ENCODE measurements at regions not wholly inside any gene's neighbourhood (a gene's known extent, or its start where the extent isn't known, plus 50 kb on each side); places are given as distances from the start of the nearest gene placed in this dataset.

DNA sequence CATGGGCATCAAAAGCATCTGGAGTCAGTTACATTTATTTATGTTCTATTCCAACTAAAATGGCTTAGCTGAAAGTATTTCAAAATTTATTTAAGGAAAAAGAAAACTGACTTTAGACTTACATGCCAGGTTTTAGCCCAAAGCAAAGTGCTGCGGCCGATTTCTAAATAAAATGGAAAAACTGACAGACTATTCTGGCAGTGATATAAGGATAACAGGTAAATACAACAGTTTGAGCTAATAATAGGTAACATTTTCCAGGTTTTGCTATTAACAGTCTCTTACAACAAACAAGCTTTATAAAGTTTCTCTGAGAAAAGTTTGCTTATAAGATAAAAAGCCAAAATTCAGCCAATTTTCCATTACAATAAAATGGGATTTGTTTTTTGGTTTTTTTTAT is 937.2 kb upstream of the FLRT2 start (continued):
- TF ChIP-seq ZNF146 (tag by site-specific recombination; IDR thresholded peaks at IDR 0.05) (no peak), RBAK (tag by site-specific recombination; IDR thresholded peaks at IDR 0.05) (no peak)

DNA sequence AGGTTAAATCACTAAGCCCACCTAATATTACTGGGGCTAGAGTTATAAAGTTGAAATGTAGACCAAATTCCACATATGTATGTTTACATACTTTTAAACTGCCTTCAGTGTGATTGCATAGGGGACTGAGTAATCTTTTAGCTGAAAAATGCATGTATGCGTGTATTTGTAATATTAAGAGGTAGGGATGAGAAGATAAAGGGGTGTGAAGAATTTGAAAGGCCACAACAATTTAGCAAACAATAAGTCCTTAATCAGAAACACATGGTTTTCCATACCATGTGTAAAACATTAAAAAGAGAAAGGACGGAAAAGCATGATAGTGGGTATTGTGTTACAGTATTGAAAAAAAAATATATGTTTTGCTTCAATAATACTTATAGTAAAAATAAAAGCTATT is 919.9 kb upstream of the FLRT2 start:
- H3K27ac ChIP-seq (ENCODE audit: extremely low read depth, low read depth, low read length), result no peak overlapping the region
- H3K9me3 ChIP-seq (ENCODE audit: control insufficient read depth, insufficient read depth, low read depth, low read length), result no peaks in the 10 kb centered on the region
- TF ChIP-seq, protein P1, sequence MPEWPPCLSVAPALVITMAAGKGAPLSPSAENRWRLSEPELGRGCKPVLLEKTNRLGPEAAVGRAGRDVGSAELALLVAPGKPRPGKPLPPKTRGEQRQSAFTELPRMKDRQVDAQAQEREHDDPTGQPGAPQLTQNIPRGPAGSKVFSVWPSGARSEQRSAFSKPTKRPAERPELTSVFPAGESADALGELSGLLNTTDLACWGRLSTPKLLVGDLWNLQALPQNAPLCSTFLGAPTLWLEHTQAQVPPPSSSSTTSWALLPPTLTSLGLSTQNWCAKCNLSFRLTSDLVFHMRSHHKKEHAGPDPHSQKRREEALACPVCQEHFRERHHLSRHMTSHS (tag by site-specific recombination; IDR thresholded peaks at IDR 0.05), result no peak
- no peaks in the 10 kb centered on the region for H3K36me3 ChIP-seq (ENCODE audit: control insufficient read depth in 2 of 2, insufficient read depth in 1 of 2, low read length in 2 of 2)
- ChIA-PET POLR2A (no interaction called here), CTCF (no interaction called here)
- no peaks in the 10 kb centered on the region for H3K4me1 ChIP-seq (ENCODE audit: control insufficient read depth, insufficient read depth, low read length)
- no peak overlapping the region for H3K4me3 ChIP-seq (ENCODE audit: low read depth, low read length)

DNA sequence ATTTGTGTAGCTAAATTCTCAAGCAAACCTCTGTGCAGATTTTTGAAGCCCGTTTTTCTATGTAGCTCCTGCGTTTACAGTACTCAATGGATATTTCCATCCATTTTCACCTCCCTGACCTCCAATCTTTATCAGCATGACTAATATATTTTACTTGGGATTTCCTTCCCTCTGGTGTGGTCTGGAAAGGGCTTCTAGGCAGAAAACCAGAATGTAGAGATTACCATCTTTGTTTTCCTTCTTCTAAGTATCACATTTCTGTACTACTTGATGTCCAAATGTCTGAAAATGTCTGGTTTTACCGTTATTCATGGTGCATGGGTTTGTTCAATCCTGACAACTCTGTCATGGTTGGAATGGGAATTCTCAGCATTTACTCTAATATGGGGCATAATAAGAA is 907.6 kb upstream of the FLRT2 start:
- Histone ChIP-seq H3K9me3 (ENCODE audit: control insufficient read depth, insufficient read depth, low read depth, low read length) (no peaks in the 10 kb centered on the region), H3K4me1 (ENCODE audit: control insufficient read depth, insufficient read depth, low read length) (no peaks in the 10 kb centered on the region), H3K27ac (ENCODE audit: extremely low read depth, low read depth, low read length) (no peak overlapping the region), H3K4me3 (ENCODE audit: low read depth, low read length) (no peak overlapping the region), H3K36me3 (ENCODE audit: control insufficient read depth in 2 of 2, insufficient read depth in 1 of 2, low read length in 2 of 2) (no peaks in the 10 kb centered on the region)
- ChIA-PET CTCF (no interaction called here), POLR2A (no interaction called here)
- TF ChIP-seq SCRT1 (tag by site-specific recombination; IDR thresholded peaks at IDR 0.05; ENCODE audit: borderline replicate concordance), result no peak
- TF ChIP-seq TCF7L2 (IDR thresholded peaks at IDR 0.05; ENCODE audit: borderline replicate concordance, low read depth, low read length), result no peak
- TF ChIP-seq ZNF140 (tag by site-specific recombination; IDR thresholded peaks at IDR 0.05), result no peak
- no peak for TF ChIP-seq ZBTB8A (tag by site-specific recombination; IDR thresholded peaks at IDR 0.05)

DNA sequence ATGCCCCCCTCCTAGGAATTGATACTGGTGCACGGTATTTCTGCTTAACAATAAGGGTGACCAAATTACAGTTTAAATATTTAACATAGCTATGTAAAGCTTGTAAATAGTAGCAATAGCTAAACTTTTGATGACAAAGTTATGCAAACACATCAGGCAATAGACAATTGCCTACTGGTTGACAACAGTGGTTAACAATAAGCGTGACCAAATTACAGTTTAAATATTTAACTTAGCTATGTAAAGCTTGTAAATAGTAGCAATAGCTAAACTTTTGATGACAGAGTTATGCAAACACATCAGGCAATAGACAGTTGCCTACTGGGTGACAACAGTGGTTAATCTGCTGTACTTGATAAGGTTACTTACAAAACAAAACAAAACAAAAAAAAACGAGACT is 886.5 kb upstream of the FLRT2 start:
- POLR2A ChIA-PET, result no interaction called here
- TF ChIP-seq REPIN1 (tag by site-specific recombination; IDR thresholded peaks at IDR 0.05; ENCODE audit: low read depth) (no peak), ZNF544 (tag by site-specific recombination; IDR thresholded peaks at IDR 0.05) (no peak), ZNF629 (tag by site-specific recombination; IDR thresholded peaks at IDR 0.05) (no peak), ZNF777 (tag by site-specific recombination; IDR thresholded peaks at IDR 0.05; ENCODE audit: borderline replicate concordance) (no peak), HOXC10 (CRISPR knock-in tag; IDR thresholded peaks at IDR 0.05) (no peak), ZNF248 (tag by site-specific recombination; IDR thresholded peaks at IDR 0.05) (no peak), ZNF433 (tag by site-specific recombination; IDR thresholded peaks at IDR 0.05; ENCODE audit: low read depth) (no peak), ZNF670 (tag by site-specific recombination; IDR thresholded peaks at IDR 0.05; ENCODE audit: low read depth) (no peak), KLF1 (tag by site-specific recombination; IDR thresholded peaks at IDR 0.05) (no peak), SP7 (tag by site-specific recombination; IDR thresholded peaks at IDR 0.05) (no peak), ZNF423 (tag by site-specific recombination; IDR thresholded peaks at IDR 0.05) (no peak), ZNF221 (tag by site-specific recombination; IDR thresholded peaks at IDR 0.05; ENCODE audit: borderline replicate concordance) (no peak), ZNF24 (tag by site-specific recombination; IDR thresholded peaks at IDR 0.05) (no peak)
- TF ChIP-seq, protein P2, sequence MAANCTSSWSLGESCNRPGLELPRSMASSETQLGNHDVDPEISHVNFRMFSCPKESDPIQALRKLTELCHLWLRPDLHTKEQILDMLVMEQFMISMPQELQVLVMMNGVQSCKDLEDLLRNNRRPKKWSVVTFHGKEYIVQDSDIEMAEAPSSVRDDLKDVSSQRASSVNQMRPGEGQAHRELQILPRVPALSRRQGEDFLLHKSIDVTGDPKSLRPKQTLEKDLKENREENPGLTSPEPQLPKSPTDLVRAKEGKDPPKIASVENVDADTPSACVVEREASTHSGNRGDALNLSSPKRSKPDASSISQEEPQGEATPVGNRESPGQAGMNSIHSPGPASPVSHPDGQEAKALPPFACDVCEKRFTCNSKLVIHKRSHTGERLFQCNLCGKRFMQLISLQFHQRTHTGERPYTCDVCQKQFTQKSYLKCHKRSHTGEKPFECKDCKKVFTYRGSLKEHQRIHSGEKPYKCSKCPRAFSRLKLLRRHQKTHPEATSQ (tag by site-specific recombination; IDR thresholded peaks at IDR 0.05), result no peak
- TF ChIP-seq, protein P3, sequence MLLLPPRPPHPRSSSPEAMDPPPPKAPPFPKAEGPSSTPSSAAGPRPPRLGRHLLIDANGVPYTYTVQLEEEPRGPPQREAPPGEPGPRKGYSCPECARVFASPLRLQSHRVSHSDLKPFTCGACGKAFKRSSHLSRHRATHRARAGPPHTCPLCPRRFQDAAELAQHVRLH (tag by site-specific recombination; IDR thresholded peaks at IDR 0.05), result no peak
- TF ChIP-seq, protein P4, sequence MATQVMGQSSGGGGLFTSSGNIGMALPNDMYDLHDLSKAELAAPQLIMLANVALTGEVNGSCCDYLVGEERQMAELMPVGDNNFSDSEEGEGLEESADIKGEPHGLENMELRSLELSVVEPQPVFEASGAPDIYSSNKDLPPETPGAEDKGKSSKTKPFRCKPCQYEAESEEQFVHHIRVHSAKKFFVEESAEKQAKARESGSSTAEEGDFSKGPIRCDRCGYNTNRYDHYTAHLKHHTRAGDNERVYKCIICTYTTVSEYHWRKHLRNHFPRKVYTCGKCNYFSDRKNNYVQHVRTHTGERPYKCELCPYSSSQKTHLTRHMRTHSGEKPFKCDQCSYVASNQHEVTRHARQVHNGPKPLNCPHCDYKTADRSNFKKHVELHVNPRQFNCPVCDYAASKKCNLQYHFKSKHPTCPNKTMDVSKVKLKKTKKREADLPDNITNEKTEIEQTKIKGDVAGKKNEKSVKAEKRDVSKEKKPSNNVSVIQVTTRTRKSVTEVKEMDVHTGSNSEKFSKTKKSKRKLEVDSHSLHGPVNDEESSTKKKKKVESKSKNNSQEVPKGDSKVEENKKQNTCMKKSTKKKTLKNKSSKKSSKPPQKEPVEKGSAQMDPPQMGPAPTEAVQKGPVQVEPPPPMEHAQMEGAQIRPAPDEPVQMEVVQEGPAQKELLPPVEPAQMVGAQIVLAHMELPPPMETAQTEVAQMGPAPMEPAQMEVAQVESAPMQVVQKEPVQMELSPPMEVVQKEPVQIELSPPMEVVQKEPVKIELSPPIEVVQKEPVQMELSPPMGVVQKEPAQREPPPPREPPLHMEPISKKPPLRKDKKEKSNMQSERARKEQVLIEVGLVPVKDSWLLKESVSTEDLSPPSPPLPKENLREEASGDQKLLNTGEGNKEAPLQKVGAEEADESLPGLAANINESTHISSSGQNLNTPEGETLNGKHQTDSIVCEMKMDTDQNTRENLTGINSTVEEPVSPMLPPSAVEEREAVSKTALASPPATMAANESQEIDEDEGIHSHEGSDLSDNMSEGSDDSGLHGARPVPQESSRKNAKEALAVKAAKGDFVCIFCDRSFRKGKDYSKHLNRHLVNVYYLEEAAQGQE (tag by site-specific recombination; IDR thresholded peaks at IDR 0.05), result no peak
- TF ChIP-seq, protein P5, sequence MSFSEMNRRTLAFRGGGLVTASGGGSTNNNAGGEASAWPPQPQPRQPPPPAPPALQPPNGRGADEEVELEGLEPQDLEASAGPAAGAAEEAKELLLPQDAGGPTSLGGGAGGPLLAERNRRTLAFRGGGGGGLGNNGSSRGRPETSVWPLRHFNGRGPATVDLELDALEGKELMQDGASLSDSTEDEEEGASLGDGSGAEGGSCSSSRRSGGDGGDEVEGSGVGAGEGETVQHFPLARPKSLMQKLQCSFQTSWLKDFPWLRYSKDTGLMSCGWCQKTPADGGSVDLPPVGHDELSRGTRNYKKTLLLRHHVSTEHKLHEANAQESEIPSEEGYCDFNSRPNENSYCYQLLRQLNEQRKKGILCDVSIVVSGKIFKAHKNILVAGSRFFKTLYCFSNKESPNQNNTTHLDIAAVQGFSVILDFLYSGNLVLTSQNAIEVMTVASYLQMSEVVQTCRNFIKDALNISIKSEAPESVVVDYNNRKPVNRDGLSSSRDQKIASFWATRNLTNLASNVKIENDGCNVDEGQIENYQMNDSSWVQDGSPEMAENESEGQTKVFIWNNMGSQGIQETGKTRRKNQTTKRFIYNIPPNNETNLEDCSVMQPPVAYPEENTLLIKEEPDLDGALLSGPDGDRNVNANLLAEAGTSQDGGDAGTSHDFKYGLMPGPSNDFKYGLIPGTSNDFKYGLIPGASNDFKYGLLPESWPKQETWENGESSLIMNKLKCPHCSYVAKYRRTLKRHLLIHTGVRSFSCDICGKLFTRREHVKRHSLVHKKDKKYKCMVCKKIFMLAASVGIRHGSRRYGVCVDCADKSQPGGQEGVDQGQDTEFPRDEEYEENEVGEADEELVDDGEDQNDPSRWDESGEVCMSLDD (tag by site-specific recombination; IDR thresholded peaks at IDR 0.05), result no peak

More for the DNA sequence above, 886.5 kb upstream of the FLRT2 start:
- no peaks in the 10 kb centered on the region for H3K4me1 ChIP-seq (ENCODE audit: control insufficient read depth, insufficient read depth, low read length)
- CTCF ChIA-PET, result no interaction called here
- H3K4me3 ChIP-seq (ENCODE audit: low read depth, low read length), result no peak overlapping the region
- no peaks in the 10 kb centered on the region for H3K36me3 ChIP-seq (ENCODE audit: control insufficient read depth in 2 of 2, insufficient read depth in 1 of 2, low read length in 2 of 2)
- no peaks in the 10 kb centered on the region for H3K9me3 ChIP-seq (ENCODE audit: control insufficient read depth, insufficient read depth, low read depth, low read length)
- H3K27ac ChIP-seq (ENCODE audit: extremely low read depth, low read depth, low read length), result no peak overlapping the region
